ENCODE measurements at regions not wholly inside any gene's neighbourhood (a gene's known extent, or its start where the extent isn't known, plus 50 kb on each side); places are given as distances from the start of the nearest gene placed in this dataset.
"Not testable (repeated sequence)": the region's sequence is repeated elsewhere in the genome, so short reads cannot be mapped to it uniquely, and the experiment has no call there.

GRCh38 chr2:129181433-129181832 lies 798.0 kb upstream of the RAB6C start:
- H3K27ac Mint-ChIP-seq = no peak overlapping the region
- H3K9me3 Mint-ChIP-seq = no peaks in the 10 kb centered on the region
- intact Hi-C loops (cut with micrococcal nuclease) = no loop called here
- no peak overlapping the region for H3K4me3 Mint-ChIP-seq
- H3K36me3 Mint-ChIP-seq (ENCODE audit: low read depth) = no peaks in the 10 kb centered on the region
- no peak for DNase-seq (ENCODE audit: low spot score)
- no peaks in the 10 kb centered on the region for H3K4me1 Mint-ChIP-seq (ENCODE audit: low read depth)
- H3K27me3 Mint-ChIP-seq (ENCODE audit: insufficient read depth) = no peaks in the 10 kb centered on the region

GRCh38 chr2:129181963-129182362 lies 797.5 kb upstream of the RAB6C start:
- intact Hi-C loops (cut with micrococcal nuclease) = no loop called here
- Mint-ChIP-seq H3K36me3 (ENCODE audit: low read depth) (no peaks in the 10 kb centered on the region), H3K4me1 (ENCODE audit: low read depth) (no peaks in the 10 kb centered on the region), H3K27ac (no peak overlapping the region), H3K9me3 (no peaks in the 10 kb centered on the region), H3K27me3 (ENCODE audit: insufficient read depth) (no peaks in the 10 kb centered on the region), H3K4me3 (no peak overlapping the region)
- no peak for DNase-seq (ENCODE audit: low spot score)

GRCh38 chr2:129187343-129187742 lies 792.1 kb upstream of the RAB6C start:
- Mint-ChIP-seq H3K27ac (no peak overlapping the region), H3K4me3 (no peak overlapping the region), H3K36me3 (ENCODE audit: low read depth) (no peaks in the 10 kb centered on the region), H3K27me3 (ENCODE audit: insufficient read depth) (no peaks in the 10 kb centered on the region), H3K4me1 (ENCODE audit: low read depth) (no peaks in the 10 kb centered on the region), H3K9me3 (no peaks in the 10 kb centered on the region)
- no peak for DNase-seq (ENCODE audit: low spot score)
- intact Hi-C loops (cut with micrococcal nuclease) = no loop called here

- Mint-ChIP-seq H3K4me1 (ENCODE audit: low read depth) (no peaks in the 10 kb centered on the region), H3K27ac (no peak overlapping the region), H3K27me3 (ENCODE audit: insufficient read depth) (no peaks in the 10 kb centered on the region), H3K36me3 (ENCODE audit: low read depth) (no peaks in the 10 kb centered on the region), H3K9me3 (no peaks in the 10 kb centered on the region), H3K4me3 (no peak overlapping the region)
- no peak for DNase-seq (ENCODE audit: low spot score)
- intact Hi-C loops (cut with micrococcal nuclease) = no loop called here
Measured at GRCh38 chr2:129188451-129188850, 791.0 kb upstream of the RAB6C start.

- H3K27ac Mint-ChIP-seq = no peak overlapping the region
- no peaks in the 10 kb centered on the region for H3K27me3 Mint-ChIP-seq (ENCODE audit: insufficient read depth)
- no peaks in the 10 kb centered on the region for H3K36me3 Mint-ChIP-seq (ENCODE audit: low read depth)
- DNase-seq (ENCODE audit: low spot score) = no peak
- intact Hi-C loops (cut with micrococcal nuclease) = no loop called here
- no peaks in the 10 kb centered on the region for H3K4me1 Mint-ChIP-seq (ENCODE audit: low read depth)
- H3K4me3 Mint-ChIP-seq = no peak overlapping the region
- no peaks in the 10 kb centered on the region for H3K9me3 Mint-ChIP-seq
Measured at GRCh38 chr2:129189617-129190319, 789.7 kb upstream of the RAB6C start.

- Mint-ChIP-seq H3K36me3 (ENCODE audit: low read depth) (no peaks in the 10 kb centered on the region), H3K9me3 (no peaks in the 10 kb centered on the region), H3K27ac (no peak overlapping the region), H3K4me3 (no peak overlapping the region), H3K27me3 (ENCODE audit: insufficient read depth) (no peaks in the 10 kb centered on the region), H3K4me1 (ENCODE audit: low read depth) (no peaks in the 10 kb centered on the region)
- intact Hi-C loops (cut with micrococcal nuclease) = no loop called here
- no peak for DNase-seq (ENCODE audit: low spot score)
Measured at GRCh38 chr2:129190494-129190893, 789.0 kb upstream of the RAB6C start.

- Mint-ChIP-seq H3K27me3 (ENCODE audit: insufficient read depth) (no peaks in the 10 kb centered on the region), H3K9me3 (no peaks in the 10 kb centered on the region), H3K4me1 (ENCODE audit: low read depth) (no peaks in the 10 kb centered on the region), H3K36me3 (ENCODE audit: low read depth) (no peaks in the 10 kb centered on the region), H3K4me3 (no peak overlapping the region), H3K27ac (no peak overlapping the region)
- intact Hi-C loops (cut with micrococcal nuclease) = no loop called here
- DNase-seq (ENCODE audit: low spot score) = no peak
Measured at GRCh38 chr2:129191530-129191929, 787.9 kb upstream of the RAB6C start.

- Mint-ChIP-seq H3K36me3 (ENCODE audit: low read depth) (no peaks in the 10 kb centered on the region), H3K4me3 (no peak overlapping the region), H3K4me1 (ENCODE audit: low read depth) (no peaks in the 10 kb centered on the region), H3K9me3 (no peaks in the 10 kb centered on the region), H3K27ac (no peak overlapping the region), H3K27me3 (ENCODE audit: insufficient read depth) (no peaks in the 10 kb centered on the region)
- intact Hi-C loops (cut with micrococcal nuclease) = no loop called here
- DNase-seq (ENCODE audit: low spot score) = no peak
Measured at GRCh38 chr2:129192117-129192516, 787.3 kb upstream of the RAB6C start.

- DNase-seq (ENCODE audit: low spot score) = no peak
- Mint-ChIP-seq H3K27ac (no peak overlapping the region), H3K4me3 (no peak overlapping the region), H3K9me3 (no peaks in the 10 kb centered on the region), H3K4me1 (ENCODE audit: low read depth) (no peaks in the 10 kb centered on the region), H3K36me3 (ENCODE audit: low read depth) (no peaks in the 10 kb centered on the region), H3K27me3 (ENCODE audit: insufficient read depth) (no peaks in the 10 kb centered on the region)
- intact Hi-C loops (cut with micrococcal nuclease) = no loop called here
Measured at GRCh38 chr2:129192841-129193253, 786.6 kb upstream of the RAB6C start.

GRCh38 chr2:129193961-129194360 lies 785.5 kb upstream of the RAB6C start:
- intact Hi-C loops (cut with micrococcal nuclease) = no loop called here
- no peaks in the 10 kb centered on the region for H3K9me3 Mint-ChIP-seq
- H3K4me1 Mint-ChIP-seq (ENCODE audit: low read depth) = no peaks in the 10 kb centered on the region
- DNase-seq (ENCODE audit: low spot score) = no peak
- H3K27me3 Mint-ChIP-seq (ENCODE audit: insufficient read depth) = no peaks in the 10 kb centered on the region
- no peak overlapping the region for H3K4me3 Mint-ChIP-seq
- no peaks in the 10 kb centered on the region for H3K36me3 Mint-ChIP-seq (ENCODE audit: low read depth)
- no peak overlapping the region for H3K27ac Mint-ChIP-seq

GRCh38 chr2:129199501-129199900 lies 780.0 kb upstream of the RAB6C start:
- H3K4me3 Mint-ChIP-seq = no peak overlapping the region
- H3K4me1 Mint-ChIP-seq (ENCODE audit: low read depth) = no peaks in the 10 kb centered on the region
- H3K27ac Mint-ChIP-seq = no peak overlapping the region
- no peaks in the 10 kb centered on the region for H3K36me3 Mint-ChIP-seq (ENCODE audit: low read depth)
- H3K27me3 Mint-ChIP-seq (ENCODE audit: insufficient read depth) = no peaks in the 10 kb centered on the region
- no peaks in the 10 kb centered on the region for H3K9me3 Mint-ChIP-seq
- DNase-seq (ENCODE audit: low spot score) = no peak
- intact Hi-C loops (cut with micrococcal nuclease) = no loop called here

- no peaks in the 10 kb centered on the region for H3K9me3 Mint-ChIP-seq
- intact Hi-C loops (cut with micrococcal nuclease) = no loop called here
- no peaks in the 10 kb centered on the region for H3K4me1 Mint-ChIP-seq (ENCODE audit: low read depth)
- H3K27me3 Mint-ChIP-seq (ENCODE audit: insufficient read depth) = no peaks in the 10 kb centered on the region
- no peak for DNase-seq (ENCODE audit: low spot score)
- H3K27ac Mint-ChIP-seq = no peak overlapping the region
- no peak overlapping the region for H3K4me3 Mint-ChIP-seq
- H3K36me3 Mint-ChIP-seq (ENCODE audit: low read depth) = no peaks in the 10 kb centered on the region
Measured at GRCh38 chr2:129201696-129202095, 777.8 kb upstream of the RAB6C start.

GRCh38 chr2:129203331-129203730 lies 776.1 kb upstream of the RAB6C start:
- Mint-ChIP-seq H3K4me1 (ENCODE audit: low read depth) (no peaks in the 10 kb centered on the region), H3K36me3 (ENCODE audit: low read depth) (no peaks in the 10 kb centered on the region), H3K4me3 (no peak overlapping the region), H3K27ac (no peak overlapping the region), H3K27me3 (ENCODE audit: insufficient read depth) (no peaks in the 10 kb centered on the region), H3K9me3 (no peaks in the 10 kb centered on the region)
- intact Hi-C loops (cut with micrococcal nuclease) = no loop called here
- DNase-seq (ENCODE audit: low spot score) = no peak

- H3K9me3 Mint-ChIP-seq; H3K4me3 Mint-ChIP-seq; H3K36me3 Mint-ChIP-seq (ENCODE audit: low read depth); H3K27me3 Mint-ChIP-seq (ENCODE audit: insufficient read depth); intact Hi-C loops (cut with micrococcal nuclease); DNase-seq (ENCODE audit: low spot score); H3K27ac Mint-ChIP-seq; H3K4me1 Mint-ChIP-seq (ENCODE audit: low read depth): not testable (repeated sequence)
Measured at GRCh38 chr2:129204581-129204980, 774.9 kb upstream of the RAB6C start.

All from activated T-helper 1 cell treated with anti-CD3 and anti-CD28 coated beads, Interleukin-12 subunit alpha, Interleukin-12 subunit beta, Interleukin-2, Interleukin-4 antibody, amounts not matched to agents 30 ng/mL and 10 ng/mL and 1 ng/mL, durations not matched to agents 14 hours and 24 hours and 36 hours (primary cell).